GM12864 (cell line): ENCODE measurements at regions not wholly inside any gene's neighbourhood (a gene's known extent, or its start where the extent isn't known, plus 50 kb on each side); places are given as distances from the start of the nearest gene placed in this dataset.

Experiments
- DNase-seq: peaks from one replicate; pipeline ENCODE4 v3.0.0-alpha.2; 2011; ENCODE audit warnings: low read depth
- H3K4me3 ChIP-seq: 2 replicates; pipeline ENCODE4 v1.5.1; 2011; ENCODE audit warnings: mild to moderate bottlenecking, low read depth, low read length, control low read depth
- CTCF ChIP-seq: IDR thresholded peaks from 2 replicates; pipeline ENCODE4 v1.5.1; 2011; ENCODE audit warnings: low read depth, mild to moderate bottlenecking, moderate library complexity, low read length, control low read depth, inconsistent platforms; ENCODE audit errors: missing control alignments

GRCh38 chr2:228747483-228747882, 523.6 kb downstream of the PID1 start:
- no peak for DNase-seq
- H3K4me3 ChIP-seq: no peak overlapping the region
- TF ChIP-seq CTCF: no peak

DNA sequence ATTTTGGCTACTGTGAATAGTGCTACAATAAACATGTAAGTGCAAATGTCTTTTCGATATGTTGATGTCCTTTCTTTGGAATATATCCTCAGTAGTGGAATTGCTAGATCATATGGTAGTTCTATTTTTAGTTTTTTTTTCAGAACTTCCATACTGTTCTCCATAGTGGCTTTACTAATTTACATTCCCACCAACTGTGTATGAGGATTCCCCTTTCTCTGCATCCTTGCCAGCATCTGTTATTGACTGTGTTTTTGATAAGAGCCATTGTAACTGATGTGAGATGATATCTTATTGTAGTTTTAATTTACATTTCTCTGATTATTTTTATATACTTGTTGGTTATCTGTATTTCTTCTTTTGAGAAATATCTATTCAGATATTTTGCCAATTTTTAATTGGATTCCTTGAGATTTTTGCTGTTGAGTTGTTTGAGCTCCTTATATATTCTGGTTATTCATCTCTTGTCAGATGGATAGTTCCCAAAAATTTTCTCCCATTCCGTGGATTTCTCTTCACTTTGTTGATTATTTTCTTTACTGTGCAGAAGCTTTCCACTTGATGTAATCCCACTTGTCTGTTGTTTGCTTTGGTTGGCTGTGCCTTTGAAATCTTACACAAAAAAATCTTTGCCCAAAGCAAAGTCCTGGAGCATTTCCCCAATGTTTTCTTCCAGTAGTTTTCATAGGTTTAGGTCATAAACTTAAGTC, 532.3 kb downstream of the PID1 start:
- no peak overlapping the region for H3K4me3 ChIP-seq
- TF ChIP-seq CTCF: no peak
- no peak for DNase-seq

DNA sequence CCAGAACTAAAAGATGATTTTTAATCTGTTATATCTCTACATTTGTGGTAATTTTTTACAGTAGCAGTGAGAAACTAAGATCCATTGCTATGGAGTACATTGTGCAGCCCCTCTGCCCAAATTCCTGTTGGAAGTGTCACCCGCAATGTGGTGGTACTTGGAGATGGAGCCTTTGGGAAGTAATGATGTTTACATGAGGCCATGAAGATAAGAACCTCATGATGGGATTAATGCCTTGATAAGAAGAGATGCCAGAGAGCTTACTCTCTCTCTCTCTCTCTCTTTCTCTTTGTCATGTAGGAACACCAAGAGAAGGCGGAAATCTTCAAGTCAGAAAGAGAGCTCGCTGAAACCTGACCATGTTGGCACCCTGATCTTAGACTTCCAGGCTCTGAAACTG, 535.4 kb downstream of the PID1 start:
- no peak overlapping the region for H3K4me3 ChIP-seq
- no peak for TF ChIP-seq CTCF
- DNase-seq: no peak

DNA sequence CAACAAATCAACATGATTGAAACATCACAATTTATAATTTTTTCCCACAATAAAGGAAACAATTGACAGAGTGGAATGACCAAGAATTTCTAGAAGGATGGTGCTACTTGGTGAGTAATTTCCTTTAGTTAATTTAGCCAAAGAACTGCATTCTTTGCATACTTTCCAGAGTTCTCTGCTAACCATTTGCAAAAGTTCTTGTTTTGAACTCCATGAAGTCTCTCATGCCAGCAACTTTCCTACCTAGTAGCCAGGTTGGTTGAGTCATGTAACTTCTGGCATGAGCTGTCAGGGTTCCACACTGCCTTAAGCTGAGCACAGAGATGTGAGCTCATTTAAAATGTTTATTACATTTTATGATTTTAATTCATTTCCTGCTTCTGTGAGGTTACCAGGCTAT, 539.6 kb downstream of the PID1 start:
- H3K4me3 ChIP-seq: no peak overlapping the region
- no peak for TF ChIP-seq CTCF
- DNase-seq: no peak

DNA sequence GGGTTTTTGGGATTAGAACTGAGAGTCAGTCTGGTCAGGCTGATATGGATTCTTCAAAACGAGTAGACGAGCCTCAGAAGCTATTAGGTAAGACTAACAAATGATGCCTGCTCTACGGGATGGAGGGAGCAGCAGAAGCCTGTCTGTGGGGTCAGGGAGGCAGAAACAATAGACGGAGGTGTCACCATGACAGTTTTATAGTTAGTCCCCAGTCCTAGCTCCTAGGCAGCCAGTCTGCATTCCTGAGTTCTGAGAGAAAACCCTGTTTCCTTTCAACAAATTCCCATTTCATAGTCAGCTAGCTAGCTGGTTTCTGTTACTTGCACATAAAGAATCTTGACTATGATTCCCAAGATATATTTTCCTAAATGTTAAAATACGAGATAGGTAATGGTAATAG, 542.1 kb downstream of the PID1 start:
- no peak for DNase-seq
- H3K4me3 ChIP-seq: no peak overlapping the region
- no peak for TF ChIP-seq CTCF

- TF ChIP-seq CTCF: no peak
- no peak overlapping the region for H3K4me3 ChIP-seq
- no peak for DNase-seq
Measured at GRCh38 chr2:228725031-228725430, 543.5 kb upstream of the SPHKAP start.

- DNase-seq: no peak
- no peak for TF ChIP-seq CTCF
- no peak overlapping the region for H3K4me3 ChIP-seq
Measured at GRCh38 chr2:228723599-228723998, 542.1 kb upstream of the SPHKAP start.
